HK-2 (cell line): ENCODE measurements at regions not wholly inside any gene's neighbourhood (a gene's known extent, or its start where the extent isn't known, plus 50 kb on each side); places are given as distances from the start of the nearest gene placed in this dataset.

ENCODE experiments used
- DNase-seq: peaks from one replicate; pipeline ENCODE4 v3.0.0-alpha.2; 2018; ENCODE audit not compliant: unreplicated experiment

DNA sequence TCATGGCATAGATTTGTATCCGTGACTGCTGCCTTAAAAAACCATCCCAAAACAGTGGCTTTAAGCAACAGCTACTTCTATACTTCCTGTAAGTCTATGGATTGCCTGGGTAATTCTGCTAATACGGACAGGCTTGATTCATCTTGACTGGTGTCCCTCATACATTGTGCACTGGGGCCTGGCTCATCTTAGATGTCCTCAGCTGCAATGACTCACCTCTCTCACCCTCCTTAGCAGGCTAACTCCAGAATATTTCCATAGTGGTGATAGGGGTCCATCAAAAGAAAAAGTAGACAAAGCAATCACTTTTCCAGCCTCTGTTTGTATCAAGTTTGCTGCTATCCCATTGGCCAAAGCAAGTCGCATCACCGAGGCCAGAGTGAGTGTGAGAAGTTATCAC lies 409.1 kb upstream of the KAZN start:
- DNase-seq = no peak

DNA sequence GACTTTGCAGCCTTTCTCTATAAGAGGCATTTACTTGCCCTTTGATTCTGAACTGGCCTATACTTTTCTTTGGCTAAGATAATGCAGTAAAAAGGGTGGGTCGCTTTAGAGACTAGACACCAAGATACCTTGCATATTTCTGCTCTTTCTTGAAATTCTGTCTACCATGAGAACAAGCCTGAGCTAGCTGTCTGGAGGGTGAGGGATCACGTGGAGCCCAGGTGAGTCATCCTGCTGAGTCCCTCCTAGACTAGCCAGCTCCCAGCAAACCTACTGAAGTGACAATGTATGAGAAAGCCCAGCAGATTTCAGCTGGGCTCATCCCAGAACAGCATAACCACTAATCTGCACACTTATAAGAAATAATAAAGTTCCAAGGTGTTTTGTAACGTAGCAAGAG lies 408.0 kb upstream of the KAZN start:
- peak; percentile 33 for DNase-seq

DNA sequence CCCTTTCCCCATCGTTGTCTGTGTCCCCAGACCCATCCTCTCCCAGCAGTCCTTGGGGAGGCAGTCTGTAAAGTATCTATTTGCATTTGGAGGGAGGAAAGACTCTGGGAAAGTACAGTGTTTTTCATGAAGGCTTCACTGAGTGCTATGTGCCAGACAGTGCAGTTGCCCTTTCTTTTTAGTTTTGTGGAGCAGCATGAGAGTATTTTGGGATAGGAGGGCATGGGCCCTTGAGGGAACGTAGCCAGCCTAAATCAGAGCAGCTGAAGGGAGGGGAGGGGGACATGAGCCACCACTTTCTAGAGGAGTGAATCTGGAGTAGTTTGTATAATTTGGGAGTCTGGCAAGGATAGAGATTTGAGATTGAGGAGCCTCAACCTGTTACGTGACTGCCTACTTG lies 404.0 kb upstream of the KAZN start:
- DNase-seq = no peak

DNA sequence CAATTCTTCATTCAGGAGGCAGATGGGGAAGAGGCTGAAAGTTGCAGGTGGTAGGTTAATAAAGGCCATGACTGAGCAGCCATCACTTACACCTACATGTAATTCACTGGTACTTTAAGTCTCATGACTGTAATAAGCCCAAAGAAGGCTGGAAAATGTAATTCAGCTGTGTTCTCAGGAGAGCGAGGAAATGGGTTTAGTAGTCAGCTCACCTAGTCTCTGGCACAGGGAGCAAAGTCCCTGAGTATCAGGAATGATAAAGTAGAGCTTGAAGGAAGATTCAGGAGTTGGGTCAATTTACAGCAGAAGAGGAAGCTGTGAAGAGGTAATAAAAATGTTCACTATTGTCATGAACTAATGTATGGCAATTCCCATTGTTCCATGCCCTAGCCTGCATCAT lies 393.4 kb upstream of the KAZN start:
- DNase-seq = no peak

DNA sequence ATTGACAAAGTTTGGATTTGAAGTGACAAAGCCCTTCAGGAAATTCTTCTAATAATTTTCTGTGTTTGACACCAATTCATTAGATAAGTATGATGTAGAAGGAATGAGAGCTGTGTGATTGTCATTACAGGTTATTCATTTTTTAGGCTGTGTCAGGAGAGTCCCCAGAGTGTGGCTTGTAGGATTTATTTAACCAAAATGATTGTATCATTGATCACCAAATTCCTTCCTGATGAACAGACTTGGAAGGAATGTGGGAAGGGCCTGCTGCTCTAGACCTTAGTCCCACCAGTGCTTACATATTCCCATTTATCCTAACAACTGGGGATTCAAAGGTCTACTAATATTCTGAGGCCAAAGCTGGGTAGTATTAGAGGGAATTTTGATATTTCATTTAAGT lies 383.3 kb upstream of the KAZN start:
- DNase-seq = no peak

DNA sequence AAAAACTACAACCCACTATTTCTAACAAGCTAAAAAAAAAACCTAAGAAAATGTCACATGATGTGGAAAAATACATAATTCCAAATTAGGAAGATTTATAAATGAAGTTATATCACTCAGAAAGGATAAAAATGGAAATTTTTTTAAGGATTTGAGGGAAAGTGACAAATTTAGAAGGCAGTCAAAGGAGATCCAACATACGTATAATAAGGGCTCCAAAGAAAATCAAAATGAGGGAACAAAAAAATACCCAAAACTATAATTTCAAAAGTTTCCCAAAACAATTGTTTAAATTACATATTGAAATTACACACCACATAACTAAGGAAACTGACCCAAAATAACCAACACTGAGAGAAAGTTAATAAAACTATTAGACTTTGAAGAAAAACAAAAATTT lies 381.1 kb upstream of the KAZN start:
- DNase-seq = no peak

DNA sequence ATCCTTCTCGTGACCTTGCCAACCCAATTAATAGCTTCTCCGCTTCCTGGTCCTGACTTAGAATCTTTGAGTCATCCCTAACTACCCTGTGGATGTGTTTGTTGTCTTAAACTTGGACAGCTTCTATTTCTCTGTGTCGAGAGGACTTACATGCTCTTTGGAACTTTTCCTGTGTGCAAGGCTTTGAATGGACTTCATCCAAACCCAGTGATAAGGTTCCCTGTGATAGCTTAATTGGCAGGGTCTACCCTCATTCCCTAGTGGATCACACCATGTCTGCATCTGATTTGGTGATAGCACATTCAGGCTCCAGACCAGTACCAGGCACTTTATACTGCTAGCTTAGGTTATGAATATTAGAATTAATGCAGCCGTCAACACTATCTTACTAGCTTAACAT lies 378.2 kb upstream of the KAZN start:
- no peak for DNase-seq

DNA sequence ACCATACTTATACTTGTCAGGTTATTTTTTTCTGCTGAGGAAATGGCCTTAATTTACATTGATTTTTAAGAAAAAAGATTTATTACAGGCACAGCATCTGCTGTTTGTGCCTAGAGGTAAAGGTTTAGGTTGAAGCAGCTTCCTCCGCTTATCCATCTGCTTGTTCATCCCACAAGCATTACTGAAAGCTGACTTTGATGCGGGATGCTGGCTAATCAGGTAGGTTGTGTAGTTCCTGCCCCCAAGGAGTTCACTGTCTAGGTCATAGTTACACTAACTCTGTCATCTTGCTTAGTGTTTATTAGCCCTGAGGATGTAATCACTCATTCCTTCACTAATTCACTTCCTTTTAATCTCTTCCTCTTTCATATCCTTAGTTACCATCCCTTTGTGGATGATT lies 377.7 kb upstream of the KAZN start:
- DNase-seq = no peak

DNA sequence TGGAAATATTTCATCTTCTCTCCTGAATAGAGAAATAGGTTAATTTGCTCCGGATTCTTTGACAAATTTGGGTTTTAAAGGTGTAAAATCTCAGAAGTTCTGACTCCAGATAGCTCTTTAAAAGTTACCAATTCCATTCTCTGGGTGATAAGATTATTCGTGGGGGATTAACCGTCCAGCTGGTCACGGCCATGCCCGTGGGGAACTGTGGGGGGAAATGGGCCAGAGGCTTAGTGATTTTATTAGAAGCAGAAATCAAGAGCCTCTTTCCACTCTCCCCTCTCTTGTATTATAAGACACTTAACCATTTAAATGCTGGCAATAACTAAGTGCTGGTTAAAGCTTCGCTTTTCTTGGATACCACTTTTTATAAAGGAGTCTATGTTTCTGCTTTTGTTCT lies 376.4 kb upstream of the KAZN start:
- DNase-seq = no peak

DNA sequence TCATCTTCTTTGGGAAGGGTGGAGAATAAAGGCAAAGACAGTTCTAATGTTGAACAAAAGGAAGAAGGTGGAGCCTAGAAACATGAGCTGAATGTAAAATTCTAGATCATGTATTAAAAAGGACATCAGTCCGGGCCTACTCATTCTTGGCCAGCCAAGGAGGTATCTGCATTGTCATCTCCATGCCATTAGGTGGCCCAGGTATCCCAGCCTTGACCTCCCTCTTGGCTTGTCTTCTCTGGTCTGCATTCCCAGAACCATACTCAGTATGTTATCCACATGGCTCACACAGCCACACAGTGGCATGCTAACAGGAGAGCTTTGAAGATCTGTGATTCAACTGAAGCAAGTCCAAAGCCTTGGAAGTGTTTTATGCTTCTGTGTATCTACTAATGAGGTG lies 369.8 kb upstream of the KAZN start:
- DNase-seq = no peak

DNA sequence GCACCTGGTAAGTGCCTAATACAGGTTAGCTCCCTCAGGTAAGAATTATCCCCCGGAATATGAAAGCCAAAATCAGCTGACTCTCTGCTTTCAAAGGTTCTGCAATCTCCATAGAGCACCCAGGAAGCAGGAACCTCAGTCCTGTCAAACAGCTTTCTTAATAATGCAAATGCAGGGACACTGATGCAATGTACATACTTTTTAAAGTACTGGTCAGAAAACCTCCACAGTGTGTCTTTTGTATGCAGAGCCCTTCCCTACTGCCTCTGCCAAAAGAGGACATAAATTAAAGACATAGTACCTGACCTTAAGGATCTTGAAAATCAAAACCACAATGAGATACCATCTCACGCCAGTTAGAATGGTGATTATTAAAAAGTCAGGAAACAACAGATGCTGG lies 365.0 kb upstream of the KAZN start:
- no peak for DNase-seq

DNA sequence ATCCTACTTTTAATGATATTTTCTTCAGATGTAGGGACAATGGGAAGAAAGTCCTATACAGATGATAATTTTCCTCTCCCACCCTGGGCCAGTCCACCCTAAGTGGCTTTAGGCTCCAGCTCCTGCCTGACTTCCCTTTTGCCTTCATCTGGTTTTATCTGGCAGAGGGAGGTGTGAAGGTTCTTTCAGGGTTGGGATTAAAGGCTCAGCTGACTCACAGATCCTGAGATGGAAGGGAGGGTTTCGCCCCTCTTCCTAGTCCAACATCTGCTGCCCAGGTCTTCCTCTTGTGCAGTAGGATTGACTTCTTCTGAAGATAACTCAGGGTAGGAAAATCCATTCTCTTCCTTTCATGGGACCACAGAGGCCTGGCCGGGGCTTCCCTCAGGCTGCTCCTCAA lies 362.4 kb upstream of the KAZN start:
- no peak for DNase-seq

DNA sequence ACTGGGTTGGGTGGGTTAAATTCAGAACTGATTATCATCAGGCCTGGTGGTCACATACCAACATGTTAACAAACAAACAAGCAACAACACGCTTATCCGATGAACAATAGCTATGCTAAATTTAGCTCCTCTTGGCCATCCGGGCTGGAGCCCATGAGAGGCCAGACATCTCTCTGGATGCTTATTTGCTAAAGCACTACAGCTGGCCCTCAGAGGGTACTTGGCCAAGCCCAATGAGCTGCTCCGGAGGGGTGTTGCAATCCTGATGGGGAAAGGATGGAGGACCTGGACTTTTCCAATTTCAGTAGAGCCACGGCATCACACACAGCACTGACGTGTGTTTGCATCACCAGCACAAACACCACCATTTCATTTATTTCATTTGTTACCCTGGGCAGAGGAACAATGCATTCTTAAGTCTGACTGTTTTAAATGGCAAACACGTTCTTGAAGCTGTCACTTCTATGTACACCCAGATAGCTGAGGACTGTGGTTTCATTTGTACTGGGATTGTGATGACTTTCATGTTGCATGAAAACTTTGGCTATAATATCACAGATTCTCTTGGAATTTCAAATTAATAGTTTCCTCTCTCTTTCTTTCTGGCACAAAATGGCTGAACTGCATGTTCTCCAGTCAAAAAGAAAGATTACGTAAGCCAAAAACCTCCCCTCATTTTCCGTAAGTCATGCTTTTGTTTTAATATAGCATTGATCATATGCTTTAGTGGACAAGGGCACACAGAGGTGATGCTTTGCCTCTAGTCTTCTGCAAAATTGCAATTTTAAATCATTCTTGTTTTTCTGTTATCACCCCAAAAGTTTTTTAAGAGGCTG lies 359.8 kb upstream of the KAZN start:
- DNase-seq = no peak

DNA sequence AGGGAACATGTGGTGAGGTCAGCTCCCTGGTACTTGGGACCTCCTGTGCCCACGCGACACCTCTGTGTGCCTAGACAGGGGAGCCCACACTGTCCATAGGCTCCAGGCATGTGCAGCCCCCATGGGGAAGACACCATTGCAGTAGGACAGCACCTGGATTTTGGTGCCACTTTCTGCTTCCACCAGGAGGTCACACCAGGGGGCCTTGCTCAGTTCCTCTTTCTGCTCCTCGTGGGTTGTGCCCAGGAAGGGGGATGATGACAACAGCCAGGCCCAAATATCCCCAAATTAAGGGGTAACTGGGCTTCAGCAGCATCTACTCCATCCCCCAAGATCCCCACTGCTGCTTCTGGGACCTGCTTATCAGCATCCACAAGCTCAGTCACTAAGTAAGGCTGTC lies 358.2 kb upstream of the KAZN start:
- no peak for DNase-seq

DNA sequence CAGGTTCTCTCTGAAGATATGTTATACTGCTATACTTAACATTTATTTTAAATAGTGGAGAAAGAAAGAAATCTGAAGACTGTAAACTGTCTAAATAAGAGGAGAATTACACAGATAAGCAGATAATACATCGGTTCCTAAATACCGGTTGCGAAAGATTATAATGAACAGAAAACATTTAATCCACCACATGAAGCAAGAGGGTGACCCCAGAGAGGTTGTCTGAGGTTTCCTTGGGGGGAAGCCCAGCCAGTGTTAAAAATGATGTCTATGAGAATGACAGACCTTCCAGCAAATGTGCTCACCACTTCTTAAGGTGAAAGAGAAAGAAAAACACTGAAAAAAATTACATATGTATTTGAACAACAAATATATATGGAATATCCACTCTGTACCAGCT lies 356.4 kb upstream of the KAZN start:
- no peak for DNase-seq

DNA sequence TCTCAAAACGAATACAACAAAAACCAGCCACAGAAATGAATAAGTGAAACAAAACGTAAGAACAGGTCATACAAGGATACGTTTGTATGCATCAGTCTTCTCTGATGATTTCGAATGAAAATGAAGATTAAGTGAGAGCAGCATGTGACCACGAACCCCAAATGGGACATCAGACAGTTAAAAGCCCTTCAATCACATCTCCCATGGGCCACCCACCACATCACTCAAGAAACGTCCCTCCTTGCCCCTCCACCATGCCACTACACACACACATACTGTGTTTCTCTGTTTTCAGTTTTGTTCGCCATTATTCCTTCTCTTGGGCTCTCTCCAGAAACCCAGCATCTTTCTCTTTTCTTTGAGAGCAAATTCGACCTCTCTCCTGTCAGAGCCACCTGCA lies 355.6 kb upstream of the KAZN start:
- no peak for DNase-seq

DNA sequence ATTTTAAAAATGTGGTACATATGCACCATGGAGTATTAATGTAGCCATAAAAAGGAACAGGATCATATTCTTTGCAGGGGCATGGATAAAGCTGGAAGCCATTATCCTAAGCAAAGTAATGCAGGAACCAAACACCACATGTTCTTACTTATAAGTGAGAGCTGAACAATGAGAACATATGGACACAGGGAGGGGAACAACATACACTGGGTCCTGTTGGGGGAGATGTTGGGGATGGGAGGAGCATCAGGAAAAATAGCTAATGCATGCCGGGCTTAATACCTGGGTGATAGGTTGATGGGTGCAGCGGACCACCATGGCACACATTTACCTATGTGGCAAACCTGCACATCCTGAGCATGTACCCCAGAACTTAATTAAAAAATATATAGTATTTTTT lies 352.5 kb upstream of the KAZN start:
- no peak for DNase-seq

DNA sequence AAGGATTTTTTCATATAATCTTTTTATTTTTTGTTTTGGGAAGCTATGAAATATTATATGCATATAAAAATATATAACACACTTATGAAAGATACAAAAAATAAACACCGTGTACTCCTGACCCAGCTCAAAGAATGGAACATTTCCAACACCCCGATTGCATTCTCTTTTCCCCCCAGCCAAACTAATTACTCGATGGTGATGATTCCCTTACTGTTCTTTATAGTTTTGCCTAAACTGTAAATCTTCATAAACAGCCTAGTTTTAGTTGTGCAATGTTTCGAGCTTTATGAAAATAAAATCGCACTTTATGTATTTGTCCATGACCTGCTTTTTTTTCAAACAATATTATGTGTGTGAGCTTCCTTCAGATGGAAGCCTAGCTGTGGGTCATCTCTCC lies 352.0 kb upstream of the KAZN start:
- DNase-seq = no peak

DNA sequence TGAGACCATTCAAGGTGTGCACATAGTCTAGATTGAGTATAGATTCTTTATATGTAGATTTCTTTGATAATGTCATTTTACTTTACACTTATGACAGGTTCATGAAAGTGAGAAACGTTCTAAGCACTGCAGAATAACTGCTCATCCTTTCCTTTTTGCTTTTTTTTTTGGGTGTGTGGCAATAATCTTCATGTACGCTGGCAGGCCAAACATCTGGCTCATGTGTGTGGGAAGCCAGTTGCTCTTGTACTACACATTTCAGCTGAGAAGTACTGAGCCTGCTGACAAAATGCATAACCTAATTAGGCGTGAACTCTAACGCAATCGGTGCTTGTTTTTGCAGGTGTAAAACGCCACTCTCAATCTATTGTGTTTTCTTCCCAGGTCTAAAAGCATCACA lies 350.8 kb upstream of the KAZN start:
- DNase-seq = no peak

DNA sequence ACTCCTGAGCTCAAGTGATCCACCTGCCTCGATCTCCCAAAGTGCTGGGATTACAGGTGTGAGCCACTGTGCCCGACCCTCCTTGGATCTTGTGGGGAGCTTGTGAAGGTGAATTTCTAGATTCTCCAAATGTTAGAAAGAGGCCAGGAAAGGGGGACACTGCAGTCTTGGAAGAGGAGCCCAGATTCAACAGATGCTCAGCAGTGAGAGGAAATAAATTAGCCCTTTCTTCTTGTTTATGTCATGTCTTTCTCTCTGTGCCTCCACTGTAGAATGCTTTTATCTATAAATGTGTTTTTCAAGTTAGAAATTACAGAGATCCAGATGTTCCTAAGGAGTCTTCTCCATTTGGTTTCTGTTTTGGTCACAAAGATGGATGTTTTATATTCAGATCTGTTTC lies 346.6 kb upstream of the KAZN start:
- no peak for DNase-seq

DNA sequence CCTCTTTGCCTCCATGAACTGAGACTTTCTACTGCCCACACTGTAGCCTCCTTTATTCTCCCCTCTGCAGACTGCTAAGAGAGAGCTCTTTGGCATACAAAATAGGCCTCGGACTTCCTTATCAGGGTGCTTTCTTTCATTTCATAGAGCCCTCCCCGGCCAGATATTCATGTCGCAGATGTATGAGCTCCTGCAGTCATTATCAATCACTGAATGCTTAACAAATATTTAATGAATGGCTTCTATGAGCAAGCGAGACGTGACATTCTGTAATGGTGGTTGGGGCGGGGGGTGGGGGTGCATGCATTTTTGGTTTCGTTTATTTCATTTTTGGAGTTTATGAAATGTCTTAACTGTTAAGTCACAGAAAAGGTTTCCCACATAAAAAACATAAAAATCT lies 344.8 kb upstream of the KAZN start:
- DNase-seq = no peak

DNA sequence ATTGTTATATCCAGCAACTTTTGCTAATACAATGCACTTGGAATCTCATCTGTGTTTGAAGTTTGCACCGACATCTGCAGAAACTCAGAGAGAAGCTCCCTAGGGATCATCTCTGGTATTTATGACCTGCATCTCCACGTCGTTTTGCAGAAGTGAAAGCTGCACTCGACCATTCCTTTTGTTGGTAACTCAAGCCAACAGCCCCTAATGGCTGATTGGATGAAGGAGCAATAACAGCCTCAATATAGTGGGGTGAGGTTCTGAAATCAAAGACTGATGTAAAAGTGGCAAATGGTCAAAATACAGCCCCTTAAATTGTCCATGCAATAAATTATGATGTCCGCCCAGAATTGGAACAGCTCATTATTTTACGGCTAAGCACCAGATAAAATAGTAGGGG lies 344.2 kb upstream of the KAZN start:
- DNase-seq = no peak

DNA sequence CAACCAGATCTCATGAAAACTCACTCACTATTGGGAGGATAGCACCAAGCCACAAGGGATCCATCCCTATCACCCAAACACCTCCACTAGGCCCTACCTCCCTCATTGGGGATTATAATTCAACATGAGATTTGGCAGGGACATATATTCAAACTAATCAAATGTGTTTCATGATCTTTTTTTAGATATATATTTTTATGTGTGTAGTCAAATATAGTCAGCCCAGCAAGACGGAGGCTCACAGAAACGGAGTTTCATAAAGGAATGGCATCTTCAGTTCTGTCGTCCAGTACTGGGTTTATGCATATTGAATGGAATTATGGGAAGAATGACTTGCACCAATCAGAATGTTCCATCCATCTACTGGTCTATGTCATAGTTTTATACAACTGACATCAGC lies 343.3 kb upstream of the KAZN start:
- no peak for DNase-seq

DNA sequence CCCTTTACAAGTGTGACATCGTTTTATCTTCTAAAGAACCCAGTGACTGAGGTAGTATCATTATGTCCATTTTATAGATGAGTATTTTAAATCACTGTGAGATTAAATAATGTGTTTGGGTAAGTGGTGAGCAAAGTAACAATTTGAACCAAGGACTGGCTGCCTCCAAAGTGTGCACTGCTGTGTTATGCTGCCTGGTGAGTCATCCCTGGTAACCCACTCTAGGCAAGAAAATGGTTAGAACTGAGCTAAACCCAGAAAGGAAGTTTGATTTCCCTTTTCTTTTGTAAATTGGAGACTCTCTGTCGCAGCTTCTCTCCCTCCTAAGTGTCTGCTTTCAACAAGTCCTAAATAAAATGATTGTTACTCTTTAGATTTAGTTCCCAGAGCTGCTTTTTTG lies 342.8 kb upstream of the KAZN start:
- DNase-seq = no peak
